Upper lobe of right lung (tissue), 1 donor: ENCODE measurements at regions not wholly inside any gene's neighbourhood (a gene's known extent, or its start where the extent isn't known, plus 50 kb on each side); places are given as distances from the start of the nearest gene placed in this dataset.

Source experiments
- ATAC-seq: fragments of 200-7000 bp; cut with Tn5 transposase; one replicate; pipeline ENCODE4 v1.9.1; 2020; ENCODE audit warnings: mild to moderate bottlenecking, moderate library complexity
- DNase-seq: peaks from one replicate; pipeline ENCODE4 v3.0.0-alpha.2; 2020
- H3K27ac ChIP-seq: fragments of 200-600 bp; one replicate; pipeline ENCODE4 v1.8.0; 2022
- H3K27me3 ChIP-seq: fragments of 200-600 bp; one replicate; pipeline ENCODE4 v1.8.0; 2022; ENCODE audit warnings: mild to moderate bottlenecking
- H3K36me3 ChIP-seq: fragments of 200-600 bp; one replicate; pipeline ENCODE4 v1.8.0; 2022
- H3K4me1 ChIP-seq: fragments of 200-600 bp; one replicate; pipeline ENCODE4 v1.8.0; 2022
- H3K4me3 ChIP-seq: fragments of 200-600 bp; one replicate; pipeline ENCODE4 v1.8.0; 2022; ENCODE audit warnings: mild to moderate bottlenecking
- H3K9me3 ChIP-seq: fragments of 200-600 bp; one replicate; pipeline ENCODE4 v1.8.0; 2022
- intact Hi-C: fragments of 100-400 bp; cut with DNase I; formaldehyde crosslinking; loops from one replicate; pipeline ENCODE4 v1.11.0; 2022
- TF ChIP-seq, protein P1 (sequence below): fragments of 200-600 bp; IDR thresholded peaks from one replicate; pipeline ENCODE4 v1.8.0; 2022; ENCODE audit warnings: antibody characterized with exemption
- donor health status: DM: no; HTN: yes; CAD: no; lungs with severe emphysema.

GRCh38 chr2:118349365-118349764, 261.1 kb downstream of the INSIG2 start:
- ATAC-seq, result no peak
- DNase-seq, result no peak
- intact Hi-C loops, result no loop called here
- TF ChIP-seq, protein P1, sequence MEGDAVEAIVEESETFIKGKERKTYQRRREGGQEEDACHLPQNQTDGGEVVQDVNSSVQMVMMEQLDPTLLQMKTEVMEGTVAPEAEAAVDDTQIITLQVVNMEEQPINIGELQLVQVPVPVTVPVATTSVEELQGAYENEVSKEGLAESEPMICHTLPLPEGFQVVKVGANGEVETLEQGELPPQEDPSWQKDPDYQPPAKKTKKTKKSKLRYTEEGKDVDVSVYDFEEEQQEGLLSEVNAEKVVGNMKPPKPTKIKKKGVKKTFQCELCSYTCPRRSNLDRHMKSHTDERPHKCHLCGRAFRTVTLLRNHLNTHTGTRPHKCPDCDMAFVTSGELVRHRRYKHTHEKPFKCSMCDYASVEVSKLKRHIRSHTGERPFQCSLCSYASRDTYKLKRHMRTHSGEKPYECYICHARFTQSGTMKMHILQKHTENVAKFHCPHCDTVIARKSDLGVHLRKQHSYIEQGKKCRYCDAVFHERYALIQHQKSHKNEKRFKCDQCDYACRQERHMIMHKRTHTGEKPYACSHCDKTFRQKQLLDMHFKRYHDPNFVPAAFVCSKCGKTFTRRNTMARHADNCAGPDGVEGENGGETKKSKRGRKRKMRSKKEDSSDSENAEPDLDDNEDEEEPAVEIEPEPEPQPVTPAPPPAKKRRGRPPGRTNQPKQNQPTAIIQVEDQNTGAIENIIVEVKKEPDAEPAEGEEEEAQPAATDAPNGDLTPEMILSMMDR, result no peak
- Histone ChIP-seq H3K4me1 (no peaks in the 10 kb centered on the region), H3K4me3 (no peak overlapping the region), H3K27ac (no peak overlapping the region), H3K9me3 (no peaks in the 10 kb centered on the region), H3K36me3 (no peaks in the 10 kb centered on the region), H3K27me3 (no peaks in the 10 kb centered on the region)

- Histone ChIP-seq H3K27me3 (no peaks in the 10 kb centered on the region), H3K4me3 (no peak overlapping the region), H3K9me3 (no peaks in the 10 kb centered on the region), H3K36me3 (no peaks in the 10 kb centered on the region), H3K27ac (no peak overlapping the region), H3K4me1 (no peaks in the 10 kb centered on the region)
- no peak for DNase-seq
- intact Hi-C loops, result no loop called here
- no peak for ATAC-seq
- TF ChIP-seq, protein P1, result no peak
Measured at GRCh38 chr2:118348380-118349034, 260.2 kb downstream of the INSIG2 start.

DNA sequence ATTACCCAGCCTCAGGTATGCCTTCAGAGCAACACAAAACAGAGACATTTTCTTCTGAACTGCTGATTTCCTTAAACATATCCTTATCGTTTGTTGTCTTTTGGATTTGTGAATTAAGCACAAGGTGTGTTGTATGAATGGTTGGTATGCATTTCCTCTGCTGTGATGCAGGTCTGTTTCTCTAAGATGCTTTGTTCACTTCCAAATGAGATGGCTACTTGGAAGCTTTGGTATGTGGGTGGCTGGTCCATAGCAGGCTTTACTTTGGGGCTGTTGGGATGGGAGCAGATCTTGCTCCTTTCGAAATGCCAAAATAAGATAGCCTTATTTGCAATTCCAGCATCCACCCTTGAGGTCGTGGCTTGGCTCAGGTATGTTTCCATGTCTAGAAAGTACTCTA, 257.2 kb downstream of the INSIG2 start:
- Histone ChIP-seq H3K27me3 (no peaks in the 10 kb centered on the region), H3K36me3 (no peaks in the 10 kb centered on the region), H3K4me1 (no peaks in the 10 kb centered on the region), H3K4me3 (no peak overlapping the region), H3K9me3 (no peaks in the 10 kb centered on the region), H3K27ac (no peak overlapping the region)
- TF ChIP-seq, protein P1, result no peak
- intact Hi-C loops, result no loop called here
- DNase-seq (no peak), ATAC-seq (no peak)

GRCh38 chr2:118340103-118340502, 251.8 kb downstream of the INSIG2 start:
- no peak for DNase-seq
- Histone ChIP-seq H3K4me1 (no peaks in the 10 kb centered on the region), H3K27ac (no peak overlapping the region), H3K4me3 (no peak overlapping the region), H3K36me3 (no peaks in the 10 kb centered on the region), H3K9me3 (no peaks in the 10 kb centered on the region), H3K27me3 (no peaks in the 10 kb centered on the region)
- TF ChIP-seq, protein P1, result no peak
- intact Hi-C loops, result no loop called here
- no peak for ATAC-seq

GRCh38 chr2:118339386-118339785, 251.1 kb downstream of the INSIG2 start:
- intact Hi-C loops, result no loop called here
- DNase-seq, result no peak
- TF ChIP-seq, protein P1, result no peak
- H3K36me3 ChIP-seq, result no peaks in the 10 kb centered on the region
- H3K4me3 ChIP-seq, result no peak overlapping the region
- no peak overlapping the region for H3K27ac ChIP-seq
- no peaks in the 10 kb centered on the region for H3K4me1 ChIP-seq
- no peaks in the 10 kb centered on the region for H3K9me3 ChIP-seq
- ATAC-seq, result no peak
- no peaks in the 10 kb centered on the region for H3K27me3 ChIP-seq

GRCh38 chr2:118333664-118334063, 245.4 kb downstream of the INSIG2 start:
- TF ChIP-seq, protein P1, result no peak
- ATAC-seq (no peak), DNase-seq (no peak)
- H3K4me3 ChIP-seq, result no peak overlapping the region
- intact Hi-C loops, result no loop called here
- no peaks in the 10 kb centered on the region for H3K4me1 ChIP-seq
- H3K36me3 ChIP-seq, result no peaks in the 10 kb centered on the region
- no peak overlapping the region for H3K27ac ChIP-seq
- peaks cover 3% of the 10 kb centered on the region for H3K27me3 ChIP-seq
- H3K9me3 ChIP-seq, result no peaks in the 10 kb centered on the region
